ENCODE measurements at regions not wholly inside any gene's neighbourhood (a gene's known extent, or its start where the extent isn't known, plus 50 kb on each side); places are given as distances from the start of the nearest gene placed in this dataset.

- Mint-ChIP-seq H3K4me1 (no peaks in the 10 kb centered on the region), H3K4me3 (no peak overlapping the region), H3K9me3 (no peaks in the 10 kb centered on the region), H3K27me3 (peaks cover 16% of the 10 kb centered on the region), H3K36me3 (no peaks in the 10 kb centered on the region), H3K27ac (no peak overlapping the region)
- no peak for ATAC-seq
Observed at GRCh38 chr2:126839796-126840195, 58.9 kb upstream of the TEX51 start.

GRCh38 chr2:126843081-126843480, 55.6 kb upstream of the TEX51 start:
- ATAC-seq: no peak
- Mint-ChIP-seq H3K36me3 (no peaks in the 10 kb centered on the region), H3K9me3 (no peaks in the 10 kb centered on the region), H3K27ac (no peak overlapping the region), H3K4me1 (no peaks in the 10 kb centered on the region), H3K4me3 (no peak overlapping the region), H3K27me3 (peaks cover 16% of the 10 kb centered on the region)

GRCh38 chr2:126846241-126846640, 52.4 kb upstream of the TEX51 start:
- Mint-ChIP-seq H3K27ac (no peak overlapping the region), H3K27me3 (no peaks in the 10 kb centered on the region), H3K36me3 (no peaks in the 10 kb centered on the region), H3K4me1 (no peaks in the 10 kb centered on the region), H3K4me3 (no peak overlapping the region), H3K9me3 (no peaks in the 10 kb centered on the region)
- no peak for ATAC-seq

Data from stimulated activated memory B cell treated with anti-CD40 and anti-IgM and Interleukin-4, amounts not matched to agents 10 μg/mL and 1 μg/mL and 100 μg/mL, for 72 hours (primary cell).